ENCODE measurements at regions not wholly inside any gene's neighbourhood (a gene's known extent, or its start where the extent isn't known, plus 50 kb on each side); places are given as distances from the start of the nearest gene placed in this dataset.

GRCh38 chr10:107814865-107815487 is 650.5 kb upstream of the SORCS1 start:
- DNase-seq (ENCODE audit: low spot score) = peak; percentile 79

- no peak for DNase-seq (ENCODE audit: low spot score)
Observed at GRCh38 chr10:107813451-107814162, 649.1 kb upstream of the SORCS1 start.

GRCh38 chr10:107809889-107810288 is 645.4 kb upstream of the SORCS1 start:
- no peak for DNase-seq (ENCODE audit: low spot score)

- no peak for DNase-seq (ENCODE audit: low spot score)
Observed at GRCh38 chr10:107807836-107808235, 643.3 kb upstream of the SORCS1 start.

- no peak for DNase-seq (ENCODE audit: low spot score)
Observed at GRCh38 chr10:107806026-107806425, 641.5 kb upstream of the SORCS1 start.

- no peak for DNase-seq (ENCODE audit: low spot score)
Observed at GRCh38 chr10:107803546-107803945, 639.0 kb upstream of the SORCS1 start.

GRCh38 chr10:107800061-107800460 is 635.6 kb upstream of the SORCS1 start:
- no peak for DNase-seq (ENCODE audit: low spot score)

- no peak for DNase-seq (ENCODE audit: low spot score)
Observed at GRCh38 chr10:107790271-107790670, 625.8 kb upstream of the SORCS1 start.

- DNase-seq (ENCODE audit: low spot score) = no peak
Observed at GRCh38 chr10:107771066-107771465, 606.6 kb upstream of the SORCS1 start.

- DNase-seq (ENCODE audit: low spot score) = no peak
Observed at GRCh38 chr10:107767185-107767584, 602.7 kb upstream of the SORCS1 start.

GRCh38 chr10:107754814-107755213 is 590.3 kb upstream of the SORCS1 start:
- DNase-seq (ENCODE audit: low spot score) = no peak

GRCh38 chr10:107749235-107749634 is 584.7 kb upstream of the SORCS1 start:
- DNase-seq (ENCODE audit: low spot score) = no peak

GRCh38 chr10:107747851-107748250 is 583.3 kb upstream of the SORCS1 start:
- no peak for DNase-seq (ENCODE audit: low spot score)

- no peak for DNase-seq (ENCODE audit: low spot score)
Observed at GRCh38 chr10:107741971-107742370, 577.5 kb upstream of the SORCS1 start.

- DNase-seq (ENCODE audit: low spot score) = no peak
Observed at GRCh38 chr10:107740962-107741690, 576.6 kb upstream of the SORCS1 start.

GRCh38 chr10:107739951-107740350 is 575.4 kb upstream of the SORCS1 start:
- DNase-seq (ENCODE audit: low spot score) = no peak

GRCh38 chr10:107733328-107734130 is 569.0 kb upstream of the SORCS1 start:
- no peak for DNase-seq (ENCODE audit: low spot score)

- no peak for DNase-seq (ENCODE audit: low spot score)
Observed at GRCh38 chr10:107732045-107732444, 567.5 kb upstream of the SORCS1 start.

GRCh38 chr10:107728807-107729206 is 564.3 kb upstream of the SORCS1 start:
- DNase-seq (ENCODE audit: low spot score) = no peak

GRCh38 chr10:107727767-107728317 is 563.3 kb upstream of the SORCS1 start:
- DNase-seq (ENCODE audit: low spot score) = no peak

- no peak for DNase-seq (ENCODE audit: low spot score)
Observed at GRCh38 chr10:107718864-107719263, 554.4 kb upstream of the SORCS1 start.

- no peak for DNase-seq (ENCODE audit: low spot score)
Observed at GRCh38 chr10:107717046-107717445, 552.5 kb upstream of the SORCS1 start.

Measured in Ammon's horn (tissue), 1 donor.